HCT116 (cell line): ENCODE measurements at regions not wholly inside any gene's neighbourhood (a gene's known extent, or its start where the extent isn't known, plus 50 kb on each side); places are given as distances from the start of the nearest gene placed in this dataset.

Experiments
- EZH2 ChIP-seq: fragments of 200-600 bp; sonication (generic); IDR thresholded peaks from 2 replicates; pipeline ENCODE4 v1.6.1; 2017; ENCODE audit warnings: antibody characterized with exemption, mixed run types
- FOSL1 ChIP-seq: IDR thresholded peaks from 2 replicates; pipeline ENCODE4 v1.6.1; 2012; ENCODE audit warnings: low read depth
- POLR2A ChIP-seq: IDR thresholded peaks from 2 replicates; pipeline ENCODE4 v1.7.0; 2011; ENCODE audit warnings: borderline replicate concordance; ENCODE audit not compliant: insufficient read depth, insufficient read length; ENCODE audit errors: extremely low read depth
- ZFX ChIP-seq: fragments of 450-650 bp; IDR thresholded peaks from 2 replicates; pipeline ENCODE4 v1.6.1; 2017
- ZNF274 ChIP-seq: fragments of 200-500 bp; sonication (Bioruptor generic); IDR thresholded peaks from 2 replicates; pipeline ENCODE4 v1.6.1; 2014; ENCODE audit warnings: mild to moderate bottlenecking, low read depth, low read length, inconsistent platforms
- TF ChIP-seq, protein P1 (sequence below), 3 experiments: fragments of 200-600 bp in 1 of 3; sonication (generic) in 1 of 3; IDR thresholded peaks in 2 of 3; conservative IDR thresholded peaks in 1 of 3; 2 replicates each; pipeline ENCODE4 v1.5.1; 2012 to 2017; ENCODE audit warnings: low read depth in 2 of 3, low read length in 2 of 3, antibody characterized with exemption in 1 of 3, borderline replicate concordance in 1 of 3, control low read depth in 1 of 3, mild to moderate bottlenecking in 1 of 3, mixed read lengths in 1 of 3, mixed run types in 1 of 3, moderate library complexity in 1 of 3; ENCODE audit not compliant: insufficient read depth in 1 of 3

DNA sequence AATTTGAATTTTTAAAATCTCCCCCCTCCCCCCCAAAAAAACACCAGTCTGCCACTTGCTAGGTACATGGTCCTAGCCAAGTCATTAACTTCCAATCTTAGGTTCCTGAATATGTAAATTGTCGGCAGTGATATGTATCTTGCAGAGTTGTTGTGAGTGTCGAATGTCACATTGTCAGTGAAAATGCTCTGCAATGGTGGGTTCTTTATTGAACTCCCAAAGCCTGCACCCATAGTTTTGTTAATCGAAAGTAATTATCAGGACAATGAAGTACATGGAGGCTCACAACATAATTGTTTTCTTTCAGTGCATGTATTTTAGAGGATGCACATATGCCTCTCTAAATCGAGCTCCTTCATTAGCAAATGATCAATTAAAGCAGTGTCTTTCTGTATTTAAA lies 185.6 kb upstream of the S100G start:
- TF ChIP-seq, protein P1, sequence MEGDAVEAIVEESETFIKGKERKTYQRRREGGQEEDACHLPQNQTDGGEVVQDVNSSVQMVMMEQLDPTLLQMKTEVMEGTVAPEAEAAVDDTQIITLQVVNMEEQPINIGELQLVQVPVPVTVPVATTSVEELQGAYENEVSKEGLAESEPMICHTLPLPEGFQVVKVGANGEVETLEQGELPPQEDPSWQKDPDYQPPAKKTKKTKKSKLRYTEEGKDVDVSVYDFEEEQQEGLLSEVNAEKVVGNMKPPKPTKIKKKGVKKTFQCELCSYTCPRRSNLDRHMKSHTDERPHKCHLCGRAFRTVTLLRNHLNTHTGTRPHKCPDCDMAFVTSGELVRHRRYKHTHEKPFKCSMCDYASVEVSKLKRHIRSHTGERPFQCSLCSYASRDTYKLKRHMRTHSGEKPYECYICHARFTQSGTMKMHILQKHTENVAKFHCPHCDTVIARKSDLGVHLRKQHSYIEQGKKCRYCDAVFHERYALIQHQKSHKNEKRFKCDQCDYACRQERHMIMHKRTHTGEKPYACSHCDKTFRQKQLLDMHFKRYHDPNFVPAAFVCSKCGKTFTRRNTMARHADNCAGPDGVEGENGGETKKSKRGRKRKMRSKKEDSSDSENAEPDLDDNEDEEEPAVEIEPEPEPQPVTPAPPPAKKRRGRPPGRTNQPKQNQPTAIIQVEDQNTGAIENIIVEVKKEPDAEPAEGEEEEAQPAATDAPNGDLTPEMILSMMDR (IDR thresholded peaks at IDR 0.05 in 2 of 3, conservative IDR thresholded peaks at IDR 0.05 in 1 of 3; ENCODE audit: borderline replicate concordance in 1 of 3, insufficient read depth in 1 of 3, low read depth in 2 of 3, low read length in 2 of 3) = no peak
- TF ChIP-seq FOSL1 = no peak
- TF ChIP-seq EZH2 = no peak
- TF ChIP-seq POLR2A = no peak
- no peak for TF ChIP-seq ZFX
- TF ChIP-seq ZNF274 = no peak
